Astrocyte (in vitro differentiated cells and primary cell): ENCODE measurements at regions not wholly inside any gene's neighbourhood (a gene's known extent, or its start where the extent isn't known, plus 50 kb on each side); places are given as distances from the start of the nearest gene placed in this dataset.
"Not testable (repeated sequence)": the region's sequence is repeated elsewhere in the genome, so short reads cannot be mapped to it uniquely, and the experiment has no call there.

Experiments
- DNase-seq: peaks from one replicate; pipeline ENCODE4 v3.0.0-alpha.2; 2010; ENCODE audit warnings: low read depth
- FAIRE-seq: peaks from 2 replicates; lab custom pipeline; 2011; peaks lifted over from hg19 to GRCh38; lab: Jason Lieb, UNC
- H2AFZ ChIP-seq: 2 replicates; pipeline ENCODE4 v1.6.0; 2012; ENCODE audit warnings: low read depth, low read length, inconsistent platforms
- H3K27ac ChIP-seq: 2 replicates; pipeline ENCODE4 v1.5.1; 2011; ENCODE audit warnings: low read depth, low read length, inconsistent platforms
- H3K27me3 ChIP-seq: 2 replicates; pipeline ENCODE4 v1.6.0; 2011; ENCODE audit warnings: low read length, inconsistent platforms; ENCODE audit not compliant: insufficient read depth
- H3K36me3 ChIP-seq: 2 replicates; pipeline ENCODE4 v1.5.1; 2011; ENCODE audit warnings: low read length, inconsistent platforms; ENCODE audit not compliant: insufficient read depth
- H3K4me1 ChIP-seq: 2 replicates; pipeline ENCODE4 v1.5.1; 2011; ENCODE audit warnings: low read length, inconsistent platforms; ENCODE audit not compliant: insufficient read depth
- H3K4me2 ChIP-seq: 2 replicates; pipeline ENCODE4 v1.6.0; 2012; ENCODE audit warnings: low read length, inconsistent platforms
- H3K4me3 ChIP-seq: 2 replicates; pipeline ENCODE4 v1.5.1; 2011; ENCODE audit warnings: low read depth, mild to moderate bottlenecking, low read length, inconsistent platforms; ENCODE audit not compliant: insufficient read depth
- H3K79me2 ChIP-seq: 2 replicates; pipeline ENCODE4 v1.6.0; 2012; ENCODE audit warnings: mild to moderate bottlenecking, low read length, inconsistent platforms; ENCODE audit not compliant: insufficient read depth
- H3K9ac ChIP-seq: 2 replicates; pipeline ENCODE4 v1.6.0; 2012; ENCODE audit warnings: mild to moderate bottlenecking, low read length, inconsistent platforms
- H3K9me3 ChIP-seq: 2 replicates; pipeline ENCODE4 v1.5.1; 2012; ENCODE audit warnings: low read depth, mild to moderate bottlenecking, low read length, inconsistent platforms; ENCODE audit not compliant: insufficient read depth
- H4K20me1 ChIP-seq: 2 replicates; pipeline ENCODE4 v1.6.0; 2012; ENCODE audit warnings: low read length, inconsistent platforms; ENCODE audit not compliant: insufficient read depth
- H3K27ac Mint-ChIP-seq: one replicate; pipeline ENCODE4 v1.8.0; 2021; ENCODE audit warnings: mild to moderate bottlenecking, mixed read lengths; ENCODE audit not compliant: unreplicated experiment
- H3K27me3 Mint-ChIP-seq: one replicate; pipeline ENCODE4 v1.8.0; 2021; ENCODE audit warnings: low read depth, mixed read lengths; ENCODE audit not compliant: unreplicated experiment
- H3K36me3 Mint-ChIP-seq: one replicate; pipeline ENCODE4 v1.8.0; 2021; ENCODE audit warnings: low read depth, mixed read lengths; ENCODE audit not compliant: unreplicated experiment
- H3K4me1 Mint-ChIP-seq: one replicate; pipeline ENCODE4 v1.8.0; 2021; ENCODE audit warnings: low read depth, mixed read lengths; ENCODE audit not compliant: unreplicated experiment
- H3K4me3 Mint-ChIP-seq: one replicate; pipeline ENCODE4 v1.8.0; 2021; ENCODE audit warnings: mild to moderate bottlenecking, moderate library complexity, mixed read lengths; ENCODE audit not compliant: unreplicated experiment
- H3K9me3 Mint-ChIP-seq: one replicate; pipeline ENCODE4 v1.8.0; 2021; ENCODE audit warnings: mild to moderate bottlenecking, mixed read lengths; ENCODE audit not compliant: unreplicated experiment
- EZH2 ChIP-seq: IDR thresholded peaks from 2 replicates; pipeline ENCODE4 v1.6.1; 2012; ENCODE audit warnings: mild to moderate bottlenecking, low read length, inconsistent platforms; ENCODE audit not compliant: insufficient read depth
- TF ChIP-seq, protein P1 (sequence below): IDR thresholded peaks from 2 replicates; pipeline ENCODE4 v1.5.1; 2011; ENCODE audit warnings: low read depth, mild to moderate bottlenecking, inconsistent platforms, low read length, moderate library complexity; ENCODE audit not compliant: insufficient read depth

DNA sequence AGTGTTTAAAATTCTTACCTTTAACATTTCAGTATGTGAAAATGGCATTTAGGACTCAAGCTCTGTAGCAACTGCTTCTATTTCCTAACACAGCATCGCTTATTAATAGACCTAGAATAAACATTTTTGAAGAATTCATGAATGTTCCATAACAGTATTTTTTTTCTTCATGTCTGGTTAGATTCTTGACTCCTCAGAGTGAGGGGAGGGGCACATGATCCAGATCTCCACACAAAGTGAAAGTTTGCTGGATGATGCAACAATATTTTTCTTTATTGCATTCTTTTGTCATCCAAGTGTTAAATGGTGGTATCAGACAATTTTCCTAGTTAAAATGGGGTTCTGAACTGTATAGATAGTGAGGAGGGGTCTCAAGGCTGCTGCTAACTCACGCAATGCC, 130.8 kb upstream of the MAN2A1 start:
- no peaks in the 10 kb centered on the region for H3K79me2 ChIP-seq
- Mint-ChIP-seq H3K27me3 (no peaks in the 10 kb centered on the region), H3K4me1 (peaks cover 12% of the 10 kb centered on the region), H3K9me3 (no peaks in the 10 kb centered on the region), H3K36me3 (no peaks in the 10 kb centered on the region), H3K27ac (peak overlapping the region; percentile 38), H3K4me3 (no peak overlapping the region)
- H3K9ac ChIP-seq = no peak overlapping the region
- H3K36me3 ChIP-seq = no peaks in the 10 kb centered on the region
- no peak for TF ChIP-seq EZH2
- TF ChIP-seq, protein P1, sequence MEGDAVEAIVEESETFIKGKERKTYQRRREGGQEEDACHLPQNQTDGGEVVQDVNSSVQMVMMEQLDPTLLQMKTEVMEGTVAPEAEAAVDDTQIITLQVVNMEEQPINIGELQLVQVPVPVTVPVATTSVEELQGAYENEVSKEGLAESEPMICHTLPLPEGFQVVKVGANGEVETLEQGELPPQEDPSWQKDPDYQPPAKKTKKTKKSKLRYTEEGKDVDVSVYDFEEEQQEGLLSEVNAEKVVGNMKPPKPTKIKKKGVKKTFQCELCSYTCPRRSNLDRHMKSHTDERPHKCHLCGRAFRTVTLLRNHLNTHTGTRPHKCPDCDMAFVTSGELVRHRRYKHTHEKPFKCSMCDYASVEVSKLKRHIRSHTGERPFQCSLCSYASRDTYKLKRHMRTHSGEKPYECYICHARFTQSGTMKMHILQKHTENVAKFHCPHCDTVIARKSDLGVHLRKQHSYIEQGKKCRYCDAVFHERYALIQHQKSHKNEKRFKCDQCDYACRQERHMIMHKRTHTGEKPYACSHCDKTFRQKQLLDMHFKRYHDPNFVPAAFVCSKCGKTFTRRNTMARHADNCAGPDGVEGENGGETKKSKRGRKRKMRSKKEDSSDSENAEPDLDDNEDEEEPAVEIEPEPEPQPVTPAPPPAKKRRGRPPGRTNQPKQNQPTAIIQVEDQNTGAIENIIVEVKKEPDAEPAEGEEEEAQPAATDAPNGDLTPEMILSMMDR = no peak
- DNase-seq (no peak), FAIRE-seq (no peak)
- H3K4me3 ChIP-seq = no peak overlapping the region
- H3K27ac ChIP-seq = no peak overlapping the region
- H4K20me1 ChIP-seq = no peaks in the 10 kb centered on the region
- H3K4me1 ChIP-seq = no peaks in the 10 kb centered on the region
- H3K9me3 ChIP-seq = no peaks in the 10 kb centered on the region
- no peaks in the 10 kb centered on the region for H3K27me3 ChIP-seq
- no peak overlapping the region for H3K4me2 ChIP-seq
- H2AFZ ChIP-seq = no peak overlapping the region

DNA sequence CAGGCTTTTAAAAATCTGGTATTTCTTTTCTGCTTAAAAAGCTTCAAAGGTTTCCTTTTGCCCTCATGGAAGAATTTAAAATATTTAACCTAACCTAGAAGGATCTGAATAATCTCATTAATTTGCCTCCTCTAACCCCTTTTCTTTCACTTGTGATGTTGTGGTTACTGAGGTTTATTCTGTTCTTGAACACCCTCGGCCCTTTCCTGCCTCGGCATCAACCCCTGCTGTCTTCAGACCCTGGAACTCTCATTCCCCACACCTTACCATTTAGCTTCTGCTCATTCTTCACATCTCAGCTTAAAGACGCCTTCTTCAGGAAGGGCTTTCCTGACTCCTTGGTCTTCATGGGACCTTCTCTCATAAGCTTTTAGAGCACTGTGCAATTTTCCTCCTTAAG, 131.4 kb upstream of the MAN2A1 start:
- Mint-ChIP-seq H3K36me3 (no peaks in the 10 kb centered on the region), H3K4me1 (peaks cover 12% of the 10 kb centered on the region), H3K27me3 (no peaks in the 10 kb centered on the region), H3K27ac (peak overlapping the region; percentile 16), H3K9me3 (peaks cover 5% of the 10 kb centered on the region), H3K4me3 (no peak overlapping the region)
- Histone ChIP-seq H3K9me3 (no peaks in the 10 kb centered on the region), H3K4me1 (no peaks in the 10 kb centered on the region), H3K79me2 (no peaks in the 10 kb centered on the region), H4K20me1 (no peaks in the 10 kb centered on the region), H3K9ac (no peak overlapping the region), H3K36me3 (no peaks in the 10 kb centered on the region), H3K27me3 (no peaks in the 10 kb centered on the region), H2AFZ (no peak overlapping the region), H3K4me3 (no peak overlapping the region), H3K27ac (no peak overlapping the region), H3K4me2 (no peak overlapping the region)
- DNase-seq (peak; percentile 26), FAIRE-seq (no peak)
- TF ChIP-seq, protein P1 = no peak
- no peak for TF ChIP-seq EZH2

DNA sequence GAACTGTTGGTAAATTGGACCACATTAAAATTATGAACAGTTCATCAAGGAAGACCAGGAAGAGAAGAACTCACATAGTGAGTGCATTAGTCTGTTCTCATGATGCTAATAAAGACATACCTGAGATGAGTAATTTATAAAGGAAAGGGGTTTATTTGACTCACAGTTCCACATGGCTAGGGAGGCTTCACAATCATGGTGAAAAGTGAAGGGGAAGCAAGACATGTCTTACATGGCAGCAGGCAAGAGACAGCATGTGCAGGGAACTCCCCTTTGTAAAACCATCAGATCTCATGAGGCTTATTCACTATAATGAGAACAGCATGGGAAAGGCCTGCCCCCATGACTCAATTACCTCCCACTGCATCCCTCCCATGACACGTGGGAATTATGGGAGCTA, 135.9 kb upstream of the MAN2A1 start:
- H2AFZ ChIP-seq = no peak overlapping the region
- H3K9me3 ChIP-seq = no peaks in the 10 kb centered on the region
- Mint-ChIP-seq H3K27me3 (no peaks in the 10 kb centered on the region), H3K4me3 (no peak overlapping the region), H3K4me1 (peaks cover 9% of the 10 kb centered on the region), H3K36me3 (no peaks in the 10 kb centered on the region), H3K9me3 (peaks cover 11% of the 10 kb centered on the region), H3K27ac (no peak overlapping the region)
- TF ChIP-seq EZH2 = no peak
- TF ChIP-seq, protein P1 = no peak
- H3K27me3 ChIP-seq = no peaks in the 10 kb centered on the region
- no peaks in the 10 kb centered on the region for H4K20me1 ChIP-seq
- H3K36me3 ChIP-seq = no peaks in the 10 kb centered on the region
- no peaks in the 10 kb centered on the region for H3K4me1 ChIP-seq
- no peak overlapping the region for H3K4me3 ChIP-seq
- DNase-seq (no peak), FAIRE-seq (no peak)
- H3K4me2 ChIP-seq = no peak overlapping the region
- no peak overlapping the region for H3K27ac ChIP-seq
- H3K9ac ChIP-seq = no peak overlapping the region
- no peaks in the 10 kb centered on the region for H3K79me2 ChIP-seq

DNA sequence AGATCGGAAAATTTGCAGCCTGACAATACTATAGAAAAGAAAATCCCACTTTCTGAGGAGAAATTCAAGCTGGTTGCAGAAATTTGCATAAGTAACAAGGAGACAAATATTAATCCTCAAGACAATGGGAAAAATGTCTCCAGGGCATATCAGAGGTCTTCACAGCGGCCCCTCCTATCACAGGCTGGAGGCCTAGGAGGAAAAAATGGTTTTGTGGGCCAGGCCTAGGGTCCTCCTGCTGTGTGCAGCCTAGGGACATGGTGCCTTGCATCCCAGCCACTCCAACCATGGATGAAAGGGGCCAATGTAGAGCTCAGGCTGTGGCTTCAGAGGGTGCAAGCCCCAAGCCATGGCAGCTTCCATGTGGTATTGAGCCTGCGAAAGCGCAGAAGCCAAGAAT, 138.5 kb upstream of the MAN2A1 start:
- H3K79me2 ChIP-seq, H3K4me2 ChIP-seq, H3K4me3 Mint-ChIP-seq, H4K20me1 ChIP-seq, DNase-seq, H2AFZ ChIP-seq, H3K36me3 ChIP-seq, H3K27ac Mint-ChIP-seq, H3K4me3 ChIP-seq, H3K9me3 ChIP-seq, H3K27ac ChIP-seq, H3K4me1 Mint-ChIP-seq, H3K9ac ChIP-seq, H3K27me3 ChIP-seq, H3K4me1 ChIP-seq, H3K36me3 Mint-ChIP-seq, H3K27me3 Mint-ChIP-seq, FAIRE-seq: not testable (repeated sequence)
- H3K9me3 Mint-ChIP-seq = peaks cover 11% of the 10 kb centered on the region
